A673 (cell line): ENCODE measurements at regions not wholly inside any gene's neighbourhood (a gene's known extent, or its start where the extent isn't known, plus 50 kb on each side); places are given as distances from the start of the nearest gene placed in this dataset.
A peak's percentile ranks its signal among the peaks of the same experiment; 100 is the strongest.

Source experiments
- BruUV-seq: library from RNA; stranded (reverse); fragments of 400-500 nt; replicated peaks from 2 replicates; lab custom pipeline; 2021; lab: Mats Ljungman, UMichigan
- CTCF ChIA-PET: fragments of 300-600 bp; sonication (Branson Sonifier 250); formaldehyde crosslinking; loops from one replicate; lab custom pipeline; 2022; ENCODE audit warnings: antibody characterized with exemption; lab: Charles Lee
- POLR2A ChIA-PET: fragments of 300-600 bp; sonication (Branson Sonifier 250); formaldehyde crosslinking; loops from one replicate; lab custom pipeline; 2022; ENCODE audit warnings: antibody characterized with exemption; ENCODE audit not compliant: low non-redundant PET; lab: Charles Lee
- DNase-seq: peaks from one replicate; pipeline ENCODE4 v3.0.0-alpha.2; 2015; ENCODE audit warnings: low spot score
- H3K27ac ChIP-seq: fragments of 200-600 bp; sonication (generic); 2 replicates; pipeline ENCODE4 v1.5.1; 2016; ENCODE audit warnings: mixed run types, low read depth, mild to moderate bottlenecking, mixed read lengths, antibody characterized with exemption, low read length; ENCODE audit not compliant: poor library complexity, severe bottlenecking
- H3K27me3 ChIP-seq: fragments of 200-600 bp; sonication (generic); replicated peaks from 2 replicates; pipeline ENCODE4 v1.6.1; 2017; ENCODE audit warnings: mixed run types, low read depth, mild to moderate bottlenecking, mixed read lengths, antibody characterized with exemption, low read length; ENCODE audit not compliant: insufficient read depth, poor library complexity
- H3K36me3 ChIP-seq: fragments of 200-600 bp; sonication (generic); 2 replicates; pipeline ENCODE4 v1.6.1; 2016; ENCODE audit warnings: mixed run types, mild to moderate bottlenecking, mixed read lengths, antibody characterized with exemption, low read length; ENCODE audit not compliant: insufficient read depth, poor library complexity, severe bottlenecking
- H3K4me1 ChIP-seq: fragments of 200-600 bp; sonication (generic); 2 replicates; pipeline ENCODE4 v1.6.1; 2017; ENCODE audit warnings: mixed run types, mild to moderate bottlenecking, mixed read lengths, antibody characterized with exemption, low read length; ENCODE audit not compliant: insufficient read depth, poor library complexity, severe bottlenecking
- H3K4me3 ChIP-seq: fragments of 200-600 bp; sonication (generic); 2 replicates; pipeline ENCODE4 v1.5.1; 2016; ENCODE audit warnings: low read depth, mixed run types, mild to moderate bottlenecking, mixed read lengths, low read length; ENCODE audit not compliant: poor library complexity, severe bottlenecking
- H3K9me3 ChIP-seq: fragments of 200-600 bp; sonication (generic); 2 replicates; pipeline ENCODE4 v1.6.1; 2016; ENCODE audit warnings: mixed run types, low read depth, mild to moderate bottlenecking, mixed read lengths, antibody characterized with exemption, low read length; ENCODE audit not compliant: poor library complexity, severe bottlenecking
- CTCF ChIP-seq: fragments of 300-800, 200-600 bp; sonication (generic); conservative IDR thresholded peaks from 2 replicates; pipeline ENCODE4 v1.5.1; 2017; ENCODE audit warnings: low read depth, mild to moderate bottlenecking, antibody characterized with exemption, low read length, moderate library complexity, mixed read lengths
- EZH2 ChIP-seq: fragments of 200-600 bp; sonication (generic); IDR thresholded peaks from 2 replicates; pipeline ENCODE4 v1.6.1; 2017; ENCODE audit warnings: borderline replicate concordance, low read depth, mild to moderate bottlenecking, mixed read lengths, antibody characterized with exemption, low read length; ENCODE audit not compliant: poor library complexity, severe bottlenecking
- intact Hi-C: fragments of 100-400 bp; cut with micrococcal nuclease; formaldehyde crosslinking; loops from one replicate; pipeline ENCODE4 v1.10.0; 2022; ENCODE audit not compliant: unreplicated experiment

GRCh38 chr12:47004634-47005033, 74.8 kb upstream of the PCED1B start:
- no peaks in the 10 kb centered on the region for H3K4me1 ChIP-seq
- no peaks in the 10 kb centered on the region for H3K9me3 ChIP-seq
- BruUV-seq, result no TSS peak
- POLR2A ChIA-PET, result no interaction called here
- intact Hi-C loops, result no loop called here
- H3K27me3 ChIP-seq, result no peaks in the 10 kb centered on the region
- no peak for DNase-seq
- no peak overlapping the region for H3K4me3 ChIP-seq
- TF ChIP-seq EZH2 (no peak), CTCF (no peak)
- H3K27ac ChIP-seq, result no peak overlapping the region
- no peaks in the 10 kb centered on the region for H3K36me3 ChIP-seq
- CTCF ChIA-PET, result no interaction called here

- H3K27me3 ChIP-seq, result no peaks in the 10 kb centered on the region
These were observed 72.4 kb upstream of the PCED1B start for GRCh38 chr12:47007048-47007447.

GRCh38 chr12:47012552-47012951, 66.9 kb upstream of the PCED1B start:
- CTCF ChIA-PET, result no interaction called here
- no peak overlapping the region for H3K27ac ChIP-seq
- H3K9me3 ChIP-seq, result no peaks in the 10 kb centered on the region
- no TSS peak for BruUV-seq
- no peak overlapping the region for H3K4me3 ChIP-seq
- POLR2A ChIA-PET, result interaction anchor here (0.5 kb wide), 1 partner anchor 593 kb away, joined by 16 read pairs; no protein-coding TSS in a partner anchor
- no peaks in the 10 kb centered on the region for H3K27me3 ChIP-seq
- intact Hi-C loops, result no loop called here
- no peaks in the 10 kb centered on the region for H3K4me1 ChIP-seq
- TF ChIP-seq EZH2, result no peak
- no peak for TF ChIP-seq CTCF
- no peaks in the 10 kb centered on the region for H3K36me3 ChIP-seq
- peak; percentile 33 for DNase-seq

More at GRCh38 chr12:47007048-47007447, 72.4 kb upstream of the PCED1B start:
- no peak for DNase-seq
- H3K27ac ChIP-seq, result no peak overlapping the region
- intact Hi-C loops, result no loop called here
- no peaks in the 10 kb centered on the region for H3K9me3 ChIP-seq
- BruUV-seq, result no TSS peak
- POLR2A ChIA-PET, result no interaction called here
- CTCF ChIA-PET, result no interaction called here
- no peak for TF ChIP-seq EZH2
- TF ChIP-seq CTCF, result no peak
- no peak overlapping the region for H3K4me3 ChIP-seq
- H3K36me3 ChIP-seq, result no peaks in the 10 kb centered on the region
- H3K4me1 ChIP-seq, result no peaks in the 10 kb centered on the region
